ENCODE measurements at regions not wholly inside any gene's neighbourhood (a gene's known extent, or its start where the extent isn't known, plus 50 kb on each side); places are given as distances from the start of the nearest gene placed in this dataset.
"Not testable (repeated sequence)": the region's sequence is repeated elsewhere in the genome, so short reads cannot be mapped to it uniquely, and the experiment has no call there.

- no peak for DNase-seq
Measured at GRCh38 chr10:121351540-121351939, 246.7 kb downstream of the FGFR2 start.

GRCh38 chr10:121352231-121352855, 245.9 kb downstream of the FGFR2 start:
- DNase-seq = no peak

GRCh38 chr10:121355161-121355560, 243.1 kb downstream of the FGFR2 start:
- no peak for DNase-seq

GRCh38 chr10:121356183-121356582, 242.1 kb downstream of the FGFR2 start:
- DNase-seq = no peak

- DNase-seq = no peak
Measured at GRCh38 chr10:121357401-121357800, 240.8 kb downstream of the FGFR2 start.

GRCh38 chr10:121362026-121362425, 236.2 kb downstream of the FGFR2 start:
- DNase-seq = no peak

GRCh38 chr10:121365566-121365965, 232.7 kb downstream of the FGFR2 start:
- DNase-seq = no peak

GRCh38 chr10:121368347-121369025, 229.8 kb downstream of the FGFR2 start:
- no peak for DNase-seq

GRCh38 chr10:121369616-121370015, 228.6 kb downstream of the FGFR2 start:
- no peak for DNase-seq

- no peak for DNase-seq
Measured at GRCh38 chr10:121371836-121372235, 226.4 kb downstream of the FGFR2 start.

GRCh38 chr10:121373411-121373810, 224.8 kb downstream of the FGFR2 start:
- DNase-seq = no peak

GRCh38 chr10:121374121-121374520, 224.1 kb downstream of the FGFR2 start:
- DNase-seq = no peak

- no peak for DNase-seq
Measured at GRCh38 chr10:121375172-121375571, 223.1 kb downstream of the FGFR2 start.

- DNase-seq = no peak
Measured at GRCh38 chr10:121378251-121378801, 219.9 kb downstream of the FGFR2 start.

- DNase-seq = no peak
Measured at GRCh38 chr10:121379013-121379412, 219.2 kb downstream of the FGFR2 start.

GRCh38 chr10:121380211-121380610, 218.0 kb downstream of the FGFR2 start:
- DNase-seq = no peak

- not testable (repeated sequence) for DNase-seq
Measured at GRCh38 chr10:121382029-121382520, 216.2 kb downstream of the FGFR2 start.

GRCh38 chr10:121385136-121385535, 213.1 kb downstream of the FGFR2 start:
- DNase-seq = no peak

GRCh38 chr10:121392657-121393056, 205.6 kb downstream of the FGFR2 start:
- DNase-seq = no peak

GRCh38 chr10:121393522-121393921, 204.7 kb downstream of the FGFR2 start:
- no peak for DNase-seq

GRCh38 chr10:121400507-121400906, 197.7 kb downstream of the FGFR2 start:
- DNase-seq = not testable (repeated sequence)

- DNase-seq = no peak
Measured at GRCh38 chr10:121403527-121403926, 194.7 kb downstream of the FGFR2 start.

GRCh38 chr10:121404611-121405010, 193.6 kb downstream of the FGFR2 start:
- DNase-seq = peak; percentile 51

- peak; percentile 73 for DNase-seq
Measured at GRCh38 chr10:121405096-121405495, 193.1 kb downstream of the FGFR2 start.

All from DMS 273 treated with DMSO at 0.1 percent for 48 hours (cell line).